Endodermal cell (in vitro differentiated cells): ENCODE measurements at regions not wholly inside any gene's neighbourhood (a gene's known extent, or its start where the extent isn't known, plus 50 kb on each side); places are given as distances from the start of the nearest gene placed in this dataset.

Experiments used
- DNase-seq: peaks from one replicate; pipeline ENCODE4 v3.0.0-alpha.2; 2017
- H3K27ac ChIP-seq: 2 replicates; pipeline ENCODE4 v1.5.1; 2013; ENCODE audit warnings: mild to moderate bottlenecking, low read depth, low read length, moderate library complexity
- H3K27me3 ChIP-seq: 2 replicates; pipeline ENCODE4 v1.6.1; 2013; ENCODE audit warnings: mild to moderate bottlenecking, low read length, moderate library complexity; ENCODE audit not compliant: insufficient read depth, control insufficient read depth, poor library complexity, severe bottlenecking
- H3K36me3 ChIP-seq: 2 replicates; pipeline ENCODE4 v1.7.0; 2013; ENCODE audit warnings: mild to moderate bottlenecking, low read length, moderate library complexity; ENCODE audit not compliant: control insufficient read depth, insufficient read depth
- H3K4me1 ChIP-seq: one replicate; pipeline ENCODE4 v1.7.0; 2013; ENCODE audit warnings: low read length; ENCODE audit not compliant: control insufficient read depth, insufficient read depth
- H3K4me3 ChIP-seq: 2 replicates; pipeline ENCODE4 v1.5.1; 2013; ENCODE audit warnings: mild to moderate bottlenecking, low read length, moderate library complexity
- H3K9ac ChIP-seq: 2 replicates; pipeline ENCODE4 v1.6.1; 2013; ENCODE audit warnings: mild to moderate bottlenecking, low read length, moderate library complexity; ENCODE audit not compliant: poor library complexity, severe bottlenecking; ENCODE audit errors: extremely low read depth
- H3K9me3 ChIP-seq: 2 replicates; pipeline ENCODE4 v1.6.1; 2013; ENCODE audit warnings: mild to moderate bottlenecking, low read length, moderate library complexity; ENCODE audit not compliant: control insufficient read depth
- H3K27ac Mint-ChIP-seq: 2 replicates; pipeline ENCODE4 v1.8.0; 2020; ENCODE audit warnings: mixed read lengths
- H3K27me3 Mint-ChIP-seq: 2 replicates; pipeline ENCODE4 v1.8.0; 2021; ENCODE audit warnings: mild to moderate bottlenecking, mixed read lengths; ENCODE audit not compliant: insufficient read depth
- H3K36me3 Mint-ChIP-seq: 2 replicates; pipeline ENCODE4 v1.8.0; 2020; ENCODE audit warnings: low read depth, mixed read lengths
- H3K4me1 Mint-ChIP-seq: 2 replicates; pipeline ENCODE4 v1.8.0; 2020; ENCODE audit warnings: mixed read lengths
- H3K4me3 Mint-ChIP-seq: 2 replicates; pipeline ENCODE4 v1.8.0; 2020; ENCODE audit warnings: mild to moderate bottlenecking, moderate library complexity, mixed read lengths
- H3K9me3 Mint-ChIP-seq: 2 replicates; pipeline ENCODE4 v1.8.0; 2020; ENCODE audit warnings: mild to moderate bottlenecking, mixed read lengths
- WGBS, 2 experiments: methylation state at CpG; one replicate each; pipeline versions ENCODE4 v1.1.5 to v1.1.7; 2013; ENCODE audit warnings: missing lambda C conversion rate in 2 of 2, mixed read lengths in 1 of 2; ENCODE audit not compliant: insufficient coverage in 1 of 2, insufficient read length in 1 of 2; 5-methylcytosine and 5-hydroxymethylcytosine counted together
- TF ChIP-seq, protein P1 (sequence below): fragments of 200-600 bp; sonication (generic); conservative IDR thresholded peaks from 2 replicates; pipeline ENCODE4 v1.5.0; 2021; ENCODE audit warnings: antibody characterized with exemption, mild to moderate bottlenecking

DNA sequence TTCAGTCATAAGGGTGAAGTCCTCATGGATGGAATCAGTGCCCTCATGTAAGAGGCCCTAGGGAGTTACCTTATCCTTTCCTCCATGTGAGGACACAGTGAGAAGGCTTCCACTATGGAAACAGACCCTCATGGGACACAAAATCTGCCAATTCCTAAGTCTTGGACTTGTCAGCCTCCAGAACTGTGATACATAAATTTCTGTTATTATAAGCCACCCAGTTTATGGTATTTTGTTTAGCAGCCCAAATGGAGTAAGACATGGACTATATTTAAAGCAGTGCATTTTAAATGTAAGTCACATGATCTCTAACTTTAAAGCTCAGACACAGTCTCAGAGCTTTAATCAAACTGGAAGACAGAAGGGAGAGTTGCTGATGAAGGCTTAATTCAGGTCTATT is 619.8 kb upstream of the CHORDC1 start:
- Histone ChIP-seq H3K27me3 (no peaks in the 10 kb centered on the region), H3K36me3 (no peaks in the 10 kb centered on the region), H3K4me3 (no peak overlapping the region), H3K27ac (no peak overlapping the region), H3K9ac (no peak overlapping the region), H3K9me3 (no peaks in the 10 kb centered on the region), H3K4me1 (no peaks in the 10 kb centered on the region)
- Mint-ChIP-seq H3K9me3 (no peaks in the 10 kb centered on the region), H3K27me3 (no peaks in the 10 kb centered on the region), H3K27ac (no peak overlapping the region), H3K36me3 (no peaks in the 10 kb centered on the region), H3K4me1 (no peaks in the 10 kb centered on the region), H3K4me3 (no peak overlapping the region)
- no peak for DNase-seq
- TF ChIP-seq, protein P1, sequence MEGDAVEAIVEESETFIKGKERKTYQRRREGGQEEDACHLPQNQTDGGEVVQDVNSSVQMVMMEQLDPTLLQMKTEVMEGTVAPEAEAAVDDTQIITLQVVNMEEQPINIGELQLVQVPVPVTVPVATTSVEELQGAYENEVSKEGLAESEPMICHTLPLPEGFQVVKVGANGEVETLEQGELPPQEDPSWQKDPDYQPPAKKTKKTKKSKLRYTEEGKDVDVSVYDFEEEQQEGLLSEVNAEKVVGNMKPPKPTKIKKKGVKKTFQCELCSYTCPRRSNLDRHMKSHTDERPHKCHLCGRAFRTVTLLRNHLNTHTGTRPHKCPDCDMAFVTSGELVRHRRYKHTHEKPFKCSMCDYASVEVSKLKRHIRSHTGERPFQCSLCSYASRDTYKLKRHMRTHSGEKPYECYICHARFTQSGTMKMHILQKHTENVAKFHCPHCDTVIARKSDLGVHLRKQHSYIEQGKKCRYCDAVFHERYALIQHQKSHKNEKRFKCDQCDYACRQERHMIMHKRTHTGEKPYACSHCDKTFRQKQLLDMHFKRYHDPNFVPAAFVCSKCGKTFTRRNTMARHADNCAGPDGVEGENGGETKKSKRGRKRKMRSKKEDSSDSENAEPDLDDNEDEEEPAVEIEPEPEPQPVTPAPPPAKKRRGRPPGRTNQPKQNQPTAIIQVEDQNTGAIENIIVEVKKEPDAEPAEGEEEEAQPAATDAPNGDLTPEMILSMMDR: no peak

DNA sequence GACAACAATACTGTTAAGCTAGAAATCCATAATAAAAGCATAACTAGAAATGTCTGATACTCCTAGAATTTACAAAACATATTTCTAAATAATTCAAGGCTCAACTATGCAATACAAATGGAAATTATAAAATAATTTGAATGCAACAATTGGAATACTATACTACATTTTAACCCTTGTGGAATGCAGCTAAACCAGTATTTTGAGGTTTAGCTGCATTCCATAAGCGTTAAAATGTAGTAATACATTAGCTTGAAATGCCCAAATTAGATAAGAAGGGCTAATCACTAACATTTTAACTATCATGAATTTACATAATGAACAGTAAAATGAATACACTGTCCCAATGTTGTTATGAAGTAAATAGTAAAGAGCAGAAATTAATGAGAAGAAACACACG is 617.2 kb upstream of the CHORDC1 start:
- no peak overlapping the region for H3K27ac Mint-ChIP-seq
- peaks cover 7% of the 10 kb centered on the region for H3K4me1 Mint-ChIP-seq
- H3K9me3 Mint-ChIP-seq: no peaks in the 10 kb centered on the region
- no peaks in the 10 kb centered on the region for H3K36me3 Mint-ChIP-seq
- H3K4me3 Mint-ChIP-seq: no peak overlapping the region
- no peaks in the 10 kb centered on the region for H3K4me1 ChIP-seq
- no peak for DNase-seq
- no peaks in the 10 kb centered on the region for H3K9me3 ChIP-seq
- no peak overlapping the region for H3K27ac ChIP-seq
- 80 to 100% methylated on average over 1 of the region's 2 CpGs for WGBS, 2 experiments
- H3K27me3 Mint-ChIP-seq: no peaks in the 10 kb centered on the region
- TF ChIP-seq, protein P1: no peak
- no peak overlapping the region for H3K4me3 ChIP-seq
- H3K9ac ChIP-seq: no peak overlapping the region
- no peaks in the 10 kb centered on the region for H3K27me3 ChIP-seq
- no peaks in the 10 kb centered on the region for H3K36me3 ChIP-seq

DNA sequence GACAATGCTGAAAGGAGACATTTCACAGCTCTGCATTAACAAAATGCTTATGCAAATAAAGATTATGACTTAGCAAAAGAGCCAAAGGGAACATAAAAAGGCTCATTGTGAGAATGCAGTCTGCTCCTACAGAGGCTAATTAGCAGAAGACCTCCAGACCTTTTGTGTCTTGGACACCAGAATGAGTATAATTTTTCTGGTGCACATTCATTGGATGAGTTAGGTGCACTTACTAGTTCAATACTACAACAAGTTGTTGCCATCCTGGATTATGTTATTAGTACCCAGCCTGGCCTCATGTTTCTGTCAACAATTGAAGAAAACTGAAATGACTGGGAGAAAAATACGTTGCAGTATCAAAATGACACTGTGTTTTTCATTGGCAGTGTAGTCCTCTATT is 613.2 kb upstream of the CHORDC1 start:
- no peaks in the 10 kb centered on the region for H3K27me3 Mint-ChIP-seq
- no peaks in the 10 kb centered on the region for H3K9me3 Mint-ChIP-seq
- no peak overlapping the region for H3K27ac ChIP-seq
- no peaks in the 10 kb centered on the region for H3K4me1 ChIP-seq
- no peak overlapping the region for H3K4me3 Mint-ChIP-seq
- H3K9ac ChIP-seq: no peak overlapping the region
- no peaks in the 10 kb centered on the region for H3K36me3 Mint-ChIP-seq
- no peaks in the 10 kb centered on the region for H3K36me3 ChIP-seq
- H3K4me1 Mint-ChIP-seq: peaks cover 7% of the 10 kb centered on the region
- no peak overlapping the region for H3K4me3 ChIP-seq
- no peak for DNase-seq
- no peaks in the 10 kb centered on the region for H3K27me3 ChIP-seq
- no peaks in the 10 kb centered on the region for H3K9me3 ChIP-seq
- no peak overlapping the region for H3K27ac Mint-ChIP-seq
- WGBS, 2 experiments: 82 to 100% methylated on average over 1 of the region's 1 CpG
- TF ChIP-seq, protein P1: no peak
